ENCODE measurements at regions not wholly inside any gene's neighbourhood (a gene's known extent, or its start where the extent isn't known, plus 50 kb on each side); places are given as distances from the start of the nearest gene placed in this dataset.

DNA sequence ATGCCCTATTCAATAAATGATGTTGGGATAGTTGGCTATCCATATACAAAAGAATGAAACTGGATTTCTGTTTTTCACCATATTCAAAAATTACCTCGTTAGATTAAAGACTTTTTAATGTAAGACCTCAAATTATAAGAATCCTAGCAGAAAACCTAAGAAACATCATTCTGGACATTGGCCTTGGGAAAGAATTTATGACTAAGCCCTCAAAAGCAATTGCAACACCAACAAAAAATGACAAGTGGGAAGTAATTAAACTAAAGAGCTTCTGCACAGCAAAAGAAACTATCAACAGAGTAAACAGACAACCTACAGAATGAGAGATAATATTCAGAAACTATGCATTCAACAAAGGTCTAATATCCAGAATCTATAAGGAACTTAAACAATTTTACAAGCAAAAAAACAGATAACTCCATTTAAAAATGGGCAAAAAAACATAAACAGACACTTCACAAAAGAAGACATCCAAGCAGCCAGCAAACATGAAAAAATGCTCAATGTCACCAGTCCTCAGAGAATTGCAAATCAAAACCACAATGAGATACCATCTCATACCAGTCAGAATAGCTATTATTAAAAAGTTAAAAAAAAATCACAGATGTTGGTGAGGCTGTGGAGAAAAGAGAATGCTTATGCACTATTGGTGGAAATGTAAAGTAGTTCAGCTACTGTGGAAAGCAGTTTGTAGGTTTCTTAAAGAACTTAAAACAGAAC is 309.8 kb downstream of the AHR start:
- no peak for DNase-seq (ENCODE audit: low spot score)

DNA sequence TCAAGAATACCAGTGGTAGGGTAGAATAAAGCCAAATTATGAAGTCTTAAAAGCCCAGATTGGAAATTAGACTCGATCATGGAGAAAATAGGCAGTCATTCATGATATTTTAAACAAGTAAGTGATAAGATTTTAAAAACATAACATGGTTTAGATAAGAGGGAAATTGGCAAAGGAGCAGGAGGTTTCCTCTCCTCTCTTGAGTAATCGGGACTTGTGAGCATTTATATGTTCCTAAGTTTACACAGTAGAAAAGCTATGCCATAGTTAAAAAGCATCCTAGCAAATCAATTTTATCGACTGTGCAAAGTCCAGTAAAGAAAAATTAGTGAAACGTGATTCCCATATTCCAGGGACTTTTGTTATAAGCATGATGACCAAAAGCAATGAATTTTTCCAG is 313.2 kb downstream of the AHR start:
- DNase-seq (ENCODE audit: low spot score) = no peak

DNA sequence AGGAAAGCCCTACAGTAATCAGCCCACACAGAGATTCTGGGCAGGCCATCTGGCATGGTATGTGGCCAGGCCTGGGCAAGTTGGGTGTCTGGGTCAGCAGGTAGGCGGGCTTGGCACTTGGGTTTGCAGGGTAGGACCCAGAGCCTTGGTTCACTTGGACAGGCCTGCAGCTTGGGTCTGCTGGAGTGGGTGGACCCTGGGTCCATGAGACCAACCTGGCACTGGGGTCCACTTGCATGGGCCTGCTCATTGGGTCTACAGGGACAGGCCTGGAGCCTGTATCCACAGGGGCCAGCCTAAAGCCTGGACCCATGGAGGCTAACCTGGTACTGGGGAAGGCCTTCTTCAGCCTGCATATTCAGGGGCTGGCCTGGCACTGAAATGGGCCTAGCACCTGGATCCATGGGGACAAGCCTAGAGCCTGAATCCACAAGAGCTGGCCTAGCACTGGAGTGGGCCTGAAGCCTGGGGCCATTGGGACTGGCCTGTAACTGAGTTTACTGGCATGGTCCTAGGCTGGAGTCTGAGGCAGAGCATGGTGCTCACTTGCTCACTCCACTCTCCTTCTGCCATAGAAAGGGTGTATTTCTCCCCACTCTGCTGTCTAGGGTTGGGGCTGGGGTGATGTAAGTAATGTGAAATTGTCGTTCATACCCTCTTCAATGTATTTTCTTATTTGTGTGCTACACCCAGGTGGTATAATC is 315.0 kb downstream of the AHR start:
- no peak for DNase-seq (ENCODE audit: low spot score)

DNA sequence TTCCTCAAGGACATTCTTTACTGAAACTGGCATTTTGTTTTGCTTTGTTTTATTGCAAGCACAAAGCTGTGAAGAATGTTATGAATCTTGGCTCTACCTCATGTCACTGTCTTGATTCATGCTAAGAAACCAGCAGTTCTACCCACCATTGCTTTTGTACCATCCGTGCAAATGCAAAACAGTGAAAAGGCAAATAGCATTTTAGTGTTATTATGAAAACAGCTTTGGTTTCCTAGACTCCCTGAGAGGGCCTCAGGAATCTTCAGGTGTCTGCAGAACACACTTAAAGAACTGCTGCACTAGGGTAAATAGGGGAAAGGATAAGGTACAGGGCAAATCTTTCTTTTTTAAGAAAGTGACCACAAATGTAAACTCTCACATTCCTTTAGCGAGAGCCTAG is 318.9 kb downstream of the AHR start:
- DNase-seq (ENCODE audit: low spot score) = no peak

DNA sequence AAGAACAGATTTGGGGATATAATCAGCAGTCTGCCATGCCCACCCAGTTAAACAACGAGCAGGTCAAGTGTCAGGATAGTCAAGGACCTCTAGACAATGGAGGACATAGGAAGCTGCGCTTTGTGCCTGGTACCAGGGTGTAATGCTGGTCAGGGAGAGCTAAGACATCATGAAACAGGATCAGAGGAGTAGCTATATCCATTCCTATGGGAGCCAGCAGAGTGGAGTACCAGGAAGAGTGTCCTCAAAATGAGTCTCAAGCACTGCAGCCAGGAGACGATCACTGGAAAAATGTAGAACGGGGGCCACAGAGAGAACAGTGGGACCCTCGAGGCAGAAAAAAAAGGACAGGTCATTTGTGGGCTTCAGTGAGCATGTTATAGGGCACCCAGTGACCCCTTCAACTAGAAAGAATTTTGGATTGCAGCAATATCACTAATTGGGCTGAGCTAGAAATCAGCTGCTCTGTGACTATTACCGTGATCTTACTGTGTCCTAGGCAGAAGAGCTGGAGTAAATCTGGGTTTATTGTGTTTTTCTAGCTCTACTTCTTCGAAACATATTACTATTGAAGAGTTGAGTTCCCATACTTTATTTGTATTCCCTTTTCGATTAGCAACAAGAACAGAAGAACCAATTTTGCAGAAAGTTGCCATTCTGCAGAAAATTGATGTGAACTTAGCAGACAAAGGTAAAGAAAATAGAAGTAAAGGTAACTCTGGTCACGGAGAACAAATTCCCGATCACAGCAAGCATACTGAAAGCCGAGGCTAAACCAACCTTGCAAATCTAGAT is 319.6 kb downstream of the AHR start:
- DNase-seq (ENCODE audit: low spot score) = no peak

DNA sequence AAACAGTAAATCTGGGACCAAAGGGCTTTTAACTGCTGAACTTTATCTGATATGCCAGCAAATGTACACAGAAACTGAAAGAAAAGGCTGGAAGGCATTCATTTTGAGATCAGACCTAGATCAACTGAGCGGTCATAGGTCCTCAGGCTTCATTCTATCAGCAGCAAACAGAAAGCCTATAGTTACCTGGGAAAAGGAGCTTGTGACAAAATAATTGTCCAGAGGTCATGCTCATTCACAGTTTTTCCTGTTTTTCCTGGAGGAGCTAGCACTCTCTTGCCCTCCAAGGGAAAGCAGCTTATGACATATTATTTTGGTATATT is 320.2 kb downstream of the AHR start:
- no peak for DNase-seq (ENCODE audit: low spot score)

DNA sequence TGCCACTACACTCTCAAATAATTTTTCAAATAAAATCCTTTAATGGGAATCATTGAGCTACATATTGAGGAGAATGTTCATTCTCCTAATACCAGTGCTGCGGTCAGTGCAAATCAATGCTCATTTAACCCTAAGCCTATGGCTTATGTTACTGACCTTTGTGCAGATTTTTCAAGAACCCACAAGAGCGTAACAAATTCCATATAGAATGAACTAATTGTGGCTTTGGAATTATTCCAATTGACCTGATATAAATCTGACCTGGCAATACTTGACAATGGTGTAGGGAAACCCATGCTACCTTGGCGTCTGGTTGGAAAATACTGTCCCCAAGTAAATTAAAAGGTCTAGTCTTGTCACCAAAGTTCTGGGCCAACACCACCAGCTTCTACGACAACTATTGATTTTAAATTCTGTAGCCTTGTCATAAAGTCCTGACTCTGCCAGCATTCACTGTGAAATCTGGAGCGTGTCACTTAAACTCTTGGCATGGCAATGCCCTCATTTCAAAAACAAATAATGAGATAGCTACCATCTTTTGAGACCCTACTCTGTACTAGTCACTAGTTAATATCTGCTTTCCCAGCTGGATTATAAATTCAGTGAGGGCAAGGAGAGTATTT is 320.9 kb downstream of the AHR start:
- DNase-seq (ENCODE audit: low spot score) = no peak

DNA sequence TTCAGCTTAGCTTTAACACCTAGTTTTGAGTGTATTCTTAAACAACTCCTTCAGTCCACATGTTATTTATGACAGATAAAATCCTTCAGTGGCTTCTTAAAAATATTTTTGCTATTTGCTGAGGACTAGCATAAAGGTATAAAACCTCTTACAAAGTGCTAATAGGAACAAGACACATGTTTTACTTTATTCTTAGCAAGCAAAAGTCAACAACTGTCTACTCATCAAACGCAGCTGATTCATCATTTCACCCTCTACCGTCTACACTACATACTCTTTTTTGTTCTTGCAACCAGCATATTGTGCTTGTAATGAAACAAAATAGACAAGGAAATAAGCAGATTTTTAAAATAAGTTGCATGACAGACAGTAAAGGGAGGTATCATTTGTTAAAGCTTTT is 319.7 kb downstream of the SNX13 start:
- DNase-seq (ENCODE audit: low spot score) = no peak

DNA sequence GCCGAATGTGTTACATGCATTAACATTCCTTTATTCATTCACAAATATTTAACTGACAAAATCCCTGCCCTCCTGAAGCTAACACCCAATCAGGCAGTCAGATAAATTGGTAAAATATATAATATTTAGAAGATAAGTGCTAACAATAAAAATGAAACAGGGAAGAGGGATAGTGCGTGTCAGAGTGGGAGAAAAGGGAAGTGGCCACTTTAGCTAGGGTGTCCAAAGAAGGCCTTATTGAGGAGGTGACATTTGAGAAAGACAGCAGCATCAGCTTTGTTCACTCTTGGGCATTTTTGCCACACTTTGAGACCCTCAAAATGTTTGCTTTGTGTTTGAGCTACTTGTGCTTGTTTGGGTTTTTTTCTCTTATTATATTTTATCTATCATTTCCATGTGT is 317.8 kb downstream of the SNX13 start:
- DNase-seq (ENCODE audit: low spot score) = no peak

DNA sequence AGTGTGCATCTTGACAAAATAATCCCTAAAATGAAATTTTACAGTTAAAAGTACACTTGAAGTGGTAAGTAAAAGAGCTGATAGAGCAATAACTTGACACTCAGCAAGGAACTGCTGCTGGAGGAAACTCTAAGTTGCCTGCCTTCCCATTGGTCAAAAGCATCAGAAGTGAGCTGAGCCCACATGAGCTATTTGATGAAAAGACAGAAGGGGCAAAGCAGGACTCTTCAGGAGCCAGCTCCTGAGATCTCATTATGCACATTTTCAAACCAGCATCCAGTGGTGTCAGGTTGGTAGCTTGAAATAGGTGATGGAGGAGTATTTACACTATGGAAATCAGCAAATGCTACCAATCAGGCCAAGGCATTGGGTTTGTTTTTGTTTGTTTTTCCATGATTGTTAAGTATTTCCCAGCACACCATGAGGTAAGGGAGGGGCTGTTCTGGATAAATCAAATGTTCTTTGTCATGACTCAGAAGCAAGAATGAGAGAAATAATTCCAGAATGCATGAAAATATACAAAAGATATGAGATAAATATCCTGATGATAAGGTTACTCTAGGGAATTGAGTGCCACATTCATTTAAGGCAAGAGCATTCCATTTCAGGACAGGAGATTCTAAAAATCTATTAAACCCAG is 316.6 kb downstream of the SNX13 start:
- DNase-seq (ENCODE audit: low spot score) = no peak

DNA sequence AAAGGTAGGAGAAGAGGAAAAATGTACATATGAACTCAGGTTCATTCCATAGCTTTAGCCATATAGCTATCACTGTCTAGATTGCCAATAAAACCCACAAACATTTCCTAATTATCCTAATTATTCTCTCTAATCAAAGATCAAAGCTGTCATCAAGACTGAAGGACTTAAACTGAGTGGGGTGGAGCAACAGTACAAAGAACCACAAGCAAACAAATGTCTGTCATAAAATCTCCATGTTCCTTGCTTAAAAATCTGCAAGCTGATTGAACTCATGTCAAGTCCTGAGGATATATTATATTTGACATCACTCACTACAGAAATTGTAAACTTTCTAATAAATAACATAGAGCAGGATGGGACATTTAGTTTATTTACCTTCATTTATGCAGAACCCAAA is 315.9 kb downstream of the SNX13 start:
- no peak for DNase-seq (ENCODE audit: low spot score)

DNA sequence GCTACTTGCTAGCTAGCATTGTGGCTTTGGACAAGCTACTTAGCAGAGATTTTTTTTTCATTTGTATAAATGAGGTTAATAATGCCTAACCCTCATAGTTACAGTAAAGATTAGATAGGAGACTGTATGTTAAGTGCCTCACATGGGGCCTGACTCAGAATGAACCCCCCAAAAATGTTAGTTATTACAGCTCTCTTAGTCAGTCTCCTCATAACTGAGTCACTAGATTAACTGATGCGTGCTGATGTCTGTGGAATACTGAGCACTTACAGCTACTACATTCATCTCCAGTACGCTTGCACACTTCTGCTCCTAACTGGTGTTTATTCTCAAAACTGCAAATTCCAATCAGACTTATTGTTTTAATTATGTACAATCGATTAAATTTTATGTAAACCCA is 315.3 kb downstream of the SNX13 start:
- DNase-seq (ENCODE audit: low spot score) = no peak

DNA sequence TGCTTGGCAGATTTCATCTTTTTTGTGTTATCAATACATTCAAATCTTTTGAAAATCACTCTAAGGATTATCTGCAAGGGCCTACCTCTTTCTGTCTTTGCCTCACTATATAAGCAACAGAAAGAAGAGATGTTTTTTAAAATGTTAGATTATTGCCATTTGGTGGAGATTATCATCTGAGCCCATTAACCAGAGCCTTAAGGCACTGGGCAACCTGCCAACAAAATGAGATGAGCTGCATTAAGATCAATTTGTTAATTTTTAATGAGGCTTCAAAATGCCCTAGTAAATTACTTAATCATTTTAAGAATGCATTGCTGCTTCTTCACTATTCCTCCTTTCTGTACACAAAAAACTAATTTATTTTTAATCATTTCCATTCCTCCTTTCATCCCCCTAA is 314.1 kb downstream of the SNX13 start:
- no peak for DNase-seq (ENCODE audit: low spot score)

DNA sequence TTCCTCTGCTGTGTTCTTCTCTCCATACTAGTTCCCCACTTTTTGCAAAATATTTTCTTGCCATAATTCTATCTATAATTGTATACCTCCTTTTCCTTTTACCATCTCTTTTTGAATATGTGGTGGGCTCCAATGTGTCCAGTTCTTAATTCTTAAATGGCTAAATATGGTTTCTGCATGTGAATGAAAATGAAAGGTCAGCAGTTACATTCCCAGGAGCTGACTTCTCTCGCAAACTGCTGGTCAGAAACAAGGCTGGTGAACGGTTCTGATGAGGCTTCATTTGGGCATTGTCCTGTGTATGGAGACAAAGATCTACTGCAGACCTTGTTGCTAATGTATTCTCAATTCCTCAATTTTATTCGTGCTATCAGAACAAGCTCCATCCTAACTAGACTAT is 309.2 kb downstream of the SNX13 start:
- DNase-seq (ENCODE audit: low spot score) = no peak

DNA sequence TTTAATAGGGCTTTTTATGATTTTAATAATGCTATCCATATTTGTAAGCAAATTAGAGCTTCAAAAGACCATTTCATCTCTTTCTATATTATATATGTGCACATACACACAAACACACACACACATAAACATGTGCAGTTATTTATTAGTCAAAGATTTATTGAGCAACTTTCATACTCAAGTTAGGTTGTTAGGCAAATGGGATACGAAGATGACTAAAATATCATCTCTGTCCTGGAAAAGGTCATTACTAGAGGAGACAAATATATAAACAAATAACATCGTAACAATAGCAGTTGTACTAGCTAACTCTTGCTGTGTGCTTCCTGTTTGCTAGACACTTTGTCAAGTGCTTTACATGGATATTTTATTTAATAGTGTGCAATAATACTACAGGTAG is 307.9 kb downstream of the SNX13 start:
- DNase-seq (ENCODE audit: low spot score) = no peak

DNA sequence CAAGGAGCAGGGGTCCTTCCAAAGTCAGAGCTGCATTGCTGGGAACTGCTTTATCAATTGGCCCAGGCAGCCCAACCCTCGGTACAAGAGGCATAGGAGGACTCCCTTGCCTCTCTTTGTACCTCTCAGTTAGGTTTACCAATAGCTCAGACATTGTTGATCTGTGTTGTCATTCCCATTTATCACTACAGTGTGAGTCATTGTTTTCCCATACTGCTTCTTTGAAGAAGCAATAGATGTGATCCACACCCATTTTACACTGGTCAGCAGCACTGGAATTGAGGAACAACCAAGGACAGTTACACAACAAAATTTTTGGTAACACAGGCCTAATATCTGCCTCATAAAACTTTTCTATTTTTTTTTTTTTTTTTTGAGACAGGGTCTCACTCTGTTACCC is 307.2 kb downstream of the SNX13 start:
- DNase-seq (ENCODE audit: low spot score) = no peak

DNA sequence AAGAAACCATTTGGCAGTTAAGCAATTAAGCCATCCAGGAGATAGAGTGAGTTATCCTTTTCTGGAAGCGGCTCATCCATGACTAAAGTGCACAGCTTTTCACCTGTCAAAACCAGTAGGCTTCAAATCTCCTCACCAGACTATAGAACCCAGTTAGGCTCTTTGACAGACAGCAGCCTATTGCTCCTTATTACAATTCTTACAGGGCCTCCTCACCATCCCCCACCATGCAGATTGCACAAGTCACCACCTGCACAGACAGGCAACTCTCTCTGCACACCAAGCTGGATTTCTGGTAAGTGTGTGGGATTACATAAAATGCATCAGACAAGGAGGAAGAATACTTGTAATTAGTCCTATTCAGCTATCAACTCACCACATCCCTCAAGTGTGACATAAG is 301.6 kb downstream of the SNX13 start:
- DNase-seq (ENCODE audit: low spot score) = no peak

DNA sequence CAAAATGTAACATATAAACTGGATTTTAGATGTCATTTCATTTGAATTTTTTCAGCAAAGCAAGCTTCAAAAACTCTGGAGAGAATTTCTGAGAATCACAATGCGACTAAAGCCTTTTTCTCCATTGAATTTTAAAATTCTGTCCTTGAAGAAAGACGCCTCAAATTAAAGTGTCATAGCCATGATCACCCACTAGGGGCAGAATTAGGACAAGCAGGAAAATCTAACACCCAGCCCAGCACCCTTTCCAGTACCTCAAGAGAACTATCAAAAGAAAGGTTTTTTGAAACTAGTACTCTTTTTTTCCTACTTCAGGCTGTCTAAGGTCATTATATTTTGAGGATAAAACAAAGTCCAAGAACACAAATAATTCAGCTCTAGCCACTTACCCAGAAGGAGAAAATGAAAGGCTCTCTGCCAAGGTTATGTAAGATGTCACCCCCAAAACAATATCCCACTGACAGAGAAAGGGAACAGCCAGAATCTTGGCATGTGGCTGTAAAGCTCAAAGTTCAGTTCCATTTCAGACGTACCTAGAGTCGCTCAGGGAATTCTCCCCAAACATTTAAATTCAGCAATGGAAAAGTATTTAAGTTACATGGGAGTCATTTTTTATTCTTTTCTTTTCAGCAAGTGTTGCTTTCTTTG is 299.4 kb downstream of the SNX13 start:
- peak; percentile 57 for DNase-seq (ENCODE audit: low spot score)

DNA sequence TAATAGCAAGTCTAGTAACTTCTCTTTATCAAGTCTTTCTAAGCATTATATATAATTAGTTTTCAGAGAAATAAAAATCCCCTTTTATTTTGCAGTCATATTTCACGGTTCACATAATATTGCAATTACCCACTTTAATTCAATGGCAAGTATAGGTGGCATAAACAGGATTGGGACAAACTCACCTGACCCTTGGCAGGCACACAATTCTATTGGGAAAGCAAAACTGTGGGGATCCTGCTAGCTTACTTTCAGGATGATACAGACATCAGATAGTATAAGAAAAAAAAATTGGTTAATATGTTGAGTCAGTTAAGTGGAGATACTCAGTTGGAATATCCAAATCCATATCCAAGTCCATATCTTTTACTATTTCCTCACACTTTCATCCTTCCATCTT is 294.8 kb downstream of the SNX13 start:
- DNase-seq (ENCODE audit: low spot score) = no peak

DNA sequence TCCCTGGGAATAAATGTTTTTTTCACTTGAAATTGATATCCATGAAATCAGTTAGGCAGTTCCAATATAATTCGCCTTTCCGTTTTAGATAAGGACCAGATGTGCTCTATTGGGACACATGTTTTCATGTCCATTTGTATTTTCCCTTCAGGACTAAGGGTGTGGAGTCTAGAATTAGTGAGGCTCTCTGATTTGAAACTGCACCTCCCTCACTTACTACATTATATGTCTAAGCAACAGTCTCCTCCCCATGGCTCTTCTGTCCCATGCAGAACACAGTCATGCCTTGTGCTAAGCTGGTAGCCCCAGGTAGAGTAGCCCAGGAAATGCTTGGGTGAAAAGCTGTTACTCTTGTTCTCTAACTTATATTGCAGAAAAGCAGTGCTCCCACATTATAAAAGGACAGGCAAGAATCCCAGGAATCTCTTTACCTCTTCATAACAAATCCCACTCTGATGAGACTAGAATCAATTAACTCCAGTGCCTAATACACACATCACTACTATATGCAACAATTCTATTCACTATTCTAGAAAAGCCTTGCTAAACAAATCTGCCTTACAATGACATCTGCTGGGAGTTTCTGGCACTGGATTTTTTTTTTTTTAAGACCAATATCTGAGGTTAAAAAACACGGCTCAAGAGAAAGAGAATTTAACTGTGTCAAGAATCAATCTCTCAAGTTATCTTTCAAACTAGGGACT is 293.9 kb downstream of the SNX13 start:
- DNase-seq (ENCODE audit: low spot score) = no peak

DNA sequence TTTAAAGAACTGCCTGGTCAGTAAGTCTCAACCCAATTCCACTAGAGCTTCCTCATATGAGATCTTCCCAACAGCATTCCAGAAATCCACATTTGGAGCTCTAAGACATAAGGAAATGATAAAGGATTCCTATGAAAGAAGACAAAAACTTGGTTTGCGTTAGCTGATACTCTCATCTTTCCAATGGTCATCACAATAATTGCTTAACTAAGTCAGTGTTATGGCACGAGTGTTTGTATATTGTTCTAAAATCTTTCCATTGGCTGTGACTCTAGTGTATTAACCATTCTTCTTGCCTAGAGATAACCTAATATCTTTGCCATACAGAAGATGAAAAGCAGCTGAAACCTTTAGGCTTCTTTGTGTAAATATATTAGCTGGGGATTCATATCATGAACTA is 289.0 kb downstream of the SNX13 start:
- DNase-seq (ENCODE audit: low spot score) = no peak
